ENCODE measurements at regions not wholly inside any gene's neighbourhood (a gene's known extent, or its start where the extent isn't known, plus 50 kb on each side); places are given as distances from the start of the nearest gene placed in this dataset.

- FAIRE-seq: no peak
These were observed 90.2 kb downstream of the KCTD12 start for GRCh38 chr13:76795701-76796695.

GRCh38 chr13:76792731-76793347 lies 93.4 kb downstream of the KCTD12 start:
- no peak for FAIRE-seq

GRCh38 chr13:76790980-76791819 lies 95.0 kb downstream of the KCTD12 start:
- FAIRE-seq: no peak

GRCh38 chr13:76790526-76790925 lies 95.7 kb downstream of the KCTD12 start:
- no peak for FAIRE-seq

GRCh38 chr13:76783798-76784197 lies 102.4 kb downstream of the KCTD12 start:
- no peak for FAIRE-seq

- FAIRE-seq: no peak
These were observed 107.4 kb downstream of the KCTD12 start for GRCh38 chr13:76778853-76779252.

- FAIRE-seq: no peak
These were observed 109.1 kb downstream of the KCTD12 start for GRCh38 chr13:76777096-76777495.

GRCh38 chr13:76775088-76775740 lies 111.0 kb downstream of the KCTD12 start:
- FAIRE-seq: no peak

- no peak for FAIRE-seq
These were observed 112.6 kb downstream of the KCTD12 start for GRCh38 chr13:76773448-76774094.

GRCh38 chr13:76772241-76772640 lies 114.0 kb downstream of the KCTD12 start:
- FAIRE-seq: no peak

GRCh38 chr13:76769271-76769791 lies 116.9 kb downstream of the KCTD12 start:
- no peak for FAIRE-seq

GRCh38 chr13:76768384-76768783 lies 117.8 kb downstream of the KCTD12 start:
- FAIRE-seq: no peak

- no peak for FAIRE-seq
These were observed 121.3 kb downstream of the KCTD12 start for GRCh38 chr13:76764916-76765315.

- FAIRE-seq: no peak
These were observed 121.8 kb downstream of the KCTD12 start for GRCh38 chr13:76764429-76764828.

- no peak for FAIRE-seq
These were observed 123.5 kb downstream of the KCTD12 start for GRCh38 chr13:76762721-76763120.

GRCh38 chr13:76759877-76760276 lies 126.3 kb downstream of the KCTD12 start:
- no peak for FAIRE-seq

- FAIRE-seq: no peak
These were observed 127.5 kb downstream of the KCTD12 start for GRCh38 chr13:76758738-76759137.

GRCh38 chr13:76758257-76758656 lies 127.9 kb downstream of the KCTD12 start:
- FAIRE-seq: no peak

GRCh38 chr13:76756451-76756850 lies 129.8 kb downstream of the KCTD12 start:
- FAIRE-seq: no peak

GRCh38 chr13:76754414-76754813 lies 131.8 kb downstream of the KCTD12 start:
- no peak for FAIRE-seq

- FAIRE-seq: no peak
These were observed 134.9 kb downstream of the KCTD12 start for GRCh38 chr13:76751278-76751677.

GRCh38 chr13:76750126-76750525 lies 136.1 kb downstream of the KCTD12 start:
- no peak for FAIRE-seq

All from A204.1 (cell line).